SK-N-MC (cell line): ENCODE measurements at regions not wholly inside any gene's neighbourhood (a gene's known extent, or its start where the extent isn't known, plus 50 kb on each side); places are given as distances from the start of the nearest gene placed in this dataset.

ENCODE experiments used
- DNase-seq: peaks from one replicate; pipeline ENCODE4 v3.0.0-alpha.2; 2011; ENCODE audit warnings: low read depth, low spot score
- H3K27ac ChIP-seq: fragments of 200-600 bp; sonication (generic); 2 replicates; pipeline ENCODE4 v1.5.1; 2016; ENCODE audit warnings: mixed run types
- H3K36me3 ChIP-seq: fragments of 200-600 bp; sonication (generic); 2 replicates; pipeline ENCODE4 v1.6.1; 2017; ENCODE audit warnings: antibody characterized with exemption, low read length, mixed read lengths; ENCODE audit not compliant: insufficient read depth
- H3K4me3 ChIP-seq: fragments of 200-600 bp; sonication (generic); 2 replicates; pipeline ENCODE4 v1.5.1; 2016
- H3K9ac ChIP-seq: fragments of 200-600 bp; sonication (generic); 2 replicates; pipeline ENCODE4 v1.8.0; 2017; ENCODE audit warnings: mixed run types, mixed read lengths; ENCODE audit not compliant: insufficient read length
- H3K9me3 ChIP-seq: fragments of 200-600 bp; sonication (generic); 2 replicates; pipeline ENCODE4 v1.6.1; 2017; ENCODE audit warnings: low read depth, mild to moderate bottlenecking, antibody characterized with exemption, low read length, moderate library complexity, mixed read lengths
- EZH2 ChIP-seq: fragments of 200-600 bp; sonication (generic); IDR thresholded peaks from one replicate; pipeline ENCODE4 v1.6.1; 2017; ENCODE audit warnings: antibody characterized with exemption
- FOXP2 ChIP-seq: optimal IDR thresholded peaks from 2 replicates; pipeline ENCODE3; 2011; ENCODE audit warnings: mild to moderate bottlenecking, moderate library complexity; ENCODE audit not compliant: insufficient read depth; ENCODE audit errors: extremely low read length, control extremely low read depth
- POLR2AphosphoS5 ChIP-seq: IDR thresholded peaks from 2 replicates; pipeline ENCODE4 v1.6.1; 2012; ENCODE audit warnings: mild to moderate bottlenecking, low read depth, low read length, borderline replicate concordance

GRCh38 chr3:44109771-44110361, 131.8 kb upstream of the TOPAZ1 start:
- no peak overlapping the region for H3K27ac ChIP-seq
- no peak for TF ChIP-seq EZH2
- no peak for TF ChIP-seq FOXP2
- TF ChIP-seq POLR2AphosphoS5, result no peak

GRCh38 chr3:44110648-44111047, 131.0 kb upstream of the TOPAZ1 start:
- Histone ChIP-seq H3K9ac (no peak overlapping the region), H3K27ac (no peak overlapping the region), H3K4me3 (no peak overlapping the region), H3K9me3 (no peaks in the 10 kb centered on the region), H3K36me3 (no peaks in the 10 kb centered on the region)
- TF ChIP-seq POLR2AphosphoS5 (no peak), FOXP2 (no peak), EZH2 (no peak)
- DNase-seq, result no peak

More at GRCh38 chr3:44109771-44110361, 131.8 kb upstream of the TOPAZ1 start:
- Histone ChIP-seq H3K36me3 (no peaks in the 10 kb centered on the region), H3K4me3 (no peak overlapping the region), H3K9ac (no peak overlapping the region), H3K9me3 (no peaks in the 10 kb centered on the region)
- no peak for DNase-seq

DNA sequence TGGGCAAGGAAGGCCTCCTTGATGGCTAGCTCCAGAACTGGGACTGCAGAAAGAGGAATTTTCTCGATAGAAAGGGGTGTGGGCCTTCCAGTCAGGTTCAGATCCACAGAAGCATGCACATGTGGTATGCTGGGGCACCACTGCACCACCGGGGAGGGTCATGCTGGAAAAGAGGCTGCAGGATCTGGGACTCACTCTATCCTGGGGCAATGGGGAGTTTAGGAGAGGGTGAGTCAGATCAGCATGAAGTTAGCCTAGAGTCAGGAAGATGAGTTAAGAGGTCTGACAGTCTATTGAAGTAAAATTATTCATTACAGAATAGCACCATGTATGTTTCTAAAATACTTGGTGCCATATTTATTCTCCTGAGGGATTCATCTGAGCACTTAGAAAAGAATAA, 130.2 kb upstream of the TOPAZ1 start:
- no peak overlapping the region for H3K9ac ChIP-seq
- no peak for DNase-seq
- no peaks in the 10 kb centered on the region for H3K36me3 ChIP-seq
- no peaks in the 10 kb centered on the region for H3K9me3 ChIP-seq
- no peak overlapping the region for H3K27ac ChIP-seq
- TF ChIP-seq EZH2 (no peak), FOXP2 (no peak), POLR2AphosphoS5 (no peak)
- no peak overlapping the region for H3K4me3 ChIP-seq

DNA sequence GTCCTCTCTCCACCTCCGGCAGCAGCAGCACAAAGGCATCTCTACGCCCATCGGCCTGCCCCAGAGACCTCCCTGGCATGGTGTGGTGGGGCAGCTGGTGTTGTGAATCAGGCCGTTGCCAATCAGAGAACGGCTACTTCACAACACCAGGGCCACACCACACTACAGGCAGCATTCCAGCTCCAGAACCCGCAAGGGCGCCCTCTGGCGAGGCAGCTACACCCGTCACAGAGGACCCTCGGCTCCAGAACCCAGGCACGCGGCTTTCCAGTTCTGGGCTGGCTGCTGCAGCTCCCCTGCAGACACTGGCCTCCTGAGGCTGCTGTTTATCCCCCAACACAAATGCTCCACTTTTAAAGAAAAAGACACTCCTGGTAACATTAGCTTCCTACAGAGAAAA, 127.5 kb upstream of the TOPAZ1 start:
- H3K9me3 ChIP-seq, result no peaks in the 10 kb centered on the region
- H3K9ac ChIP-seq, result no peak overlapping the region
- no peak for DNase-seq
- no peak overlapping the region for H3K4me3 ChIP-seq
- no peak for TF ChIP-seq EZH2
- TF ChIP-seq FOXP2, result no peak
- TF ChIP-seq POLR2AphosphoS5, result no peak
- no peak overlapping the region for H3K27ac ChIP-seq
- H3K36me3 ChIP-seq, result no peaks in the 10 kb centered on the region

- Histone ChIP-seq H3K4me3 (no peak overlapping the region), H3K27ac (no peak overlapping the region), H3K9me3 (no peaks in the 10 kb centered on the region), H3K36me3 (no peaks in the 10 kb centered on the region), H3K9ac (no peak overlapping the region)
- TF ChIP-seq EZH2 (no peak), POLR2AphosphoS5 (no peak), FOXP2 (no peak)
- DNase-seq, result no peak
These were observed 124.4 kb upstream of the TOPAZ1 start for GRCh38 chr3:44117239-44117638.

- Histone ChIP-seq H3K9me3 (no peaks in the 10 kb centered on the region), H3K9ac (no peak overlapping the region), H3K27ac (no peak overlapping the region), H3K4me3 (no peak overlapping the region), H3K36me3 (no peaks in the 10 kb centered on the region)
- no peak for DNase-seq
- TF ChIP-seq FOXP2, result no peak
- TF ChIP-seq POLR2AphosphoS5, result no peak
- TF ChIP-seq EZH2, result no peak
These were observed 124.0 kb upstream of the TOPAZ1 start for GRCh38 chr3:44117736-44118135.

GRCh38 chr3:44120721-44121582, 120.7 kb upstream of the TOPAZ1 start:
- Histone ChIP-seq H3K36me3 (no peaks in the 10 kb centered on the region), H3K4me3 (no peak overlapping the region), H3K9me3 (no peaks in the 10 kb centered on the region), H3K27ac (no peak overlapping the region), H3K9ac (no peak overlapping the region)
- TF ChIP-seq POLR2AphosphoS5, result no peak
- no peak for TF ChIP-seq EZH2
- no peak for TF ChIP-seq FOXP2
- DNase-seq, result no peak

GRCh38 chr3:44125246-44125645, 116.4 kb upstream of the TOPAZ1 start:
- Histone ChIP-seq H3K9me3 (no peaks in the 10 kb centered on the region), H3K27ac (no peak overlapping the region), H3K9ac (no peak overlapping the region), H3K36me3 (no peaks in the 10 kb centered on the region), H3K4me3 (no peak overlapping the region)
- no peak for TF ChIP-seq FOXP2
- TF ChIP-seq EZH2, result no peak
- TF ChIP-seq POLR2AphosphoS5, result no peak
- DNase-seq, result no peak
